H9 (cell line): ENCODE measurements at regions not wholly inside any gene's neighbourhood (a gene's known extent, or its start where the extent isn't known, plus 50 kb on each side); places are given as distances from the start of the nearest gene placed in this dataset.

ENCODE experiments used
- DNase-seq: peaks from one replicate; pipeline ENCODE4 v3.0.0-alpha.2; 2017
- H2AFZ ChIP-seq: one replicate; pipeline ENCODE4 v1.6.1; 2013; ENCODE audit warnings: mild to moderate bottlenecking, low read length, control low read depth, moderate library complexity
- H2AK5ac ChIP-seq: 2 replicates; pipeline ENCODE4 v1.6.1; 2013; ENCODE audit warnings: low read length, control low read depth, mixed read lengths; ENCODE audit not compliant: insufficient read length
- H2BK120ac ChIP-seq: one replicate; pipeline ENCODE4 v1.6.1; 2013; ENCODE audit warnings: low read depth, mild to moderate bottlenecking, low read length, control low read depth, inconsistent platforms; ENCODE audit not compliant: poor library complexity, severe bottlenecking
- H2BK12ac ChIP-seq: 2 replicates; pipeline ENCODE4 v1.6.1; 2013; ENCODE audit warnings: low read length, control low read depth, mixed read lengths, low read depth; ENCODE audit not compliant: insufficient read length
- H2BK15ac ChIP-seq: 2 replicates; pipeline ENCODE4 v1.6.1; 2013; ENCODE audit warnings: low read depth, low read length, control low read depth
- H2BK20ac ChIP-seq: one replicate; pipeline ENCODE4 v1.6.1; 2013; ENCODE audit warnings: low read depth, mild to moderate bottlenecking, low read length, control low read depth, inconsistent platforms; ENCODE audit not compliant: poor library complexity, severe bottlenecking
- H2BK5ac ChIP-seq: 2 replicates; pipeline ENCODE4 v1.6.1; 2013; ENCODE audit warnings: low read length, control low read depth, mixed read lengths; ENCODE audit not compliant: insufficient read length
- H3K14ac ChIP-seq: 2 replicates; pipeline ENCODE4 v1.6.1; 2013; ENCODE audit warnings: low read length, control low read depth; ENCODE audit not compliant: insufficient read depth
- H3K18ac ChIP-seq: 2 replicates; pipeline ENCODE4 v1.6.1; 2013; ENCODE audit warnings: low read depth, mild to moderate bottlenecking, mixed read lengths, low read length, control low read depth; ENCODE audit not compliant: insufficient read length
- H3K23ac ChIP-seq: 2 replicates; pipeline ENCODE4 v1.6.1; 2013; ENCODE audit warnings: low read length, control low read depth, mixed read lengths, low read depth; ENCODE audit not compliant: insufficient read length
- H3K23me2 ChIP-seq: 2 replicates; pipeline ENCODE4 v1.6.1; 2013; ENCODE audit warnings: low read depth, mild to moderate bottlenecking, mixed read lengths, low read length, control low read depth; ENCODE audit not compliant: insufficient read length, poor library complexity, severe bottlenecking
- H3K27ac ChIP-seq: 2 replicates; pipeline ENCODE4 v1.5.1; 2013; ENCODE audit warnings: low read length, control low read depth, mixed read lengths, low read depth; ENCODE audit not compliant: insufficient read length
- H3K27me3 ChIP-seq: 2 replicates; pipeline ENCODE4 v1.6.1; 2013; ENCODE audit warnings: low read length, control low read depth, inconsistent platforms; ENCODE audit not compliant: insufficient read depth
- H3K4ac ChIP-seq: 2 replicates; pipeline ENCODE4 v1.6.1; 2013; ENCODE audit warnings: low read depth, mild to moderate bottlenecking, control low read depth, inconsistent platforms, low read length, moderate library complexity
- H3K4me1 ChIP-seq: 2 replicates; pipeline ENCODE4 v1.6.1; 2013; ENCODE audit warnings: low read length, control low read depth, inconsistent platforms; ENCODE audit not compliant: insufficient read depth
- H3K4me2 ChIP-seq: 2 replicates; pipeline ENCODE4 v1.6.1; 2013; ENCODE audit warnings: low read length, control low read depth, mixed read lengths; ENCODE audit not compliant: insufficient read length, insufficient read depth
- H3K56ac ChIP-seq: 2 replicates; pipeline ENCODE4 v1.6.1; 2013; ENCODE audit warnings: low read depth, mild to moderate bottlenecking, mixed read lengths, low read length, control low read depth; ENCODE audit not compliant: insufficient read length
- H3K79me1 ChIP-seq: 2 replicates; pipeline ENCODE4 v1.6.1; 2013; ENCODE audit warnings: low read depth, mild to moderate bottlenecking, moderate library complexity, low read length, control low read depth, inconsistent platforms; ENCODE audit not compliant: insufficient read depth, poor library complexity, severe bottlenecking
- H3K79me2 ChIP-seq: 2 replicates; pipeline ENCODE4 v1.6.1; 2013; ENCODE audit warnings: low read length, control low read depth, inconsistent platforms; ENCODE audit not compliant: insufficient read depth
- H3K9ac ChIP-seq: 2 replicates; pipeline ENCODE4 v1.6.1; 2013; ENCODE audit warnings: low read length, control low read depth, mixed read lengths; ENCODE audit not compliant: insufficient read length; ENCODE audit errors: extremely low read depth
- H3K9me3 ChIP-seq: one replicate; pipeline ENCODE4 v1.6.1; 2013; ENCODE audit warnings: low read depth, low read length, inconsistent platforms; ENCODE audit not compliant: control insufficient read depth
- H3T11ph ChIP-seq: one replicate; pipeline ENCODE4 v1.6.1; 2013; ENCODE audit warnings: mild to moderate bottlenecking, low read length, control low read depth, inconsistent platforms
- H4K20me1 ChIP-seq: one replicate; pipeline ENCODE4 v1.6.1; 2013; ENCODE audit not compliant: control insufficient read depth, insufficient read length, insufficient read depth
- H4K5ac ChIP-seq: 2 replicates; pipeline ENCODE4 v1.6.1; 2013; ENCODE audit warnings: low read depth, mild to moderate bottlenecking, mixed read lengths, low read length, control low read depth; ENCODE audit not compliant: insufficient read length
- H4K8ac ChIP-seq: replicated peaks from 2 replicates; pipeline ENCODE4 v1.6.1; 2013; ENCODE audit warnings: low read length, control low read depth, mixed read lengths, low read depth; ENCODE audit not compliant: insufficient read length
- H4K91ac ChIP-seq: 2 replicates; pipeline ENCODE4 v1.6.1; 2013; ENCODE audit warnings: low read depth, mild to moderate bottlenecking, moderate library complexity, mixed read lengths, low read length, control low read depth; ENCODE audit not compliant: insufficient read length
- H3K27ac Mint-ChIP-seq, 3 experiments: 2 replicates in 2 of 3; 3 replicates in 1 of 3; pipeline ENCODE4 v1.8.0; 2020 to 2021; ENCODE audit warnings: mixed read lengths in 3 of 3, mild to moderate bottlenecking in 1 of 3, moderate library complexity in 1 of 3
- H3K27me3 Mint-ChIP-seq: 2 replicates; pipeline ENCODE4 v1.8.0; 2021; ENCODE audit warnings: low read depth, mild to moderate bottlenecking, moderate library complexity, mixed read lengths
- H3K36me3 Mint-ChIP-seq, 3 experiments: 2 replicates in 2 of 3; 3 replicates in 1 of 3; pipeline ENCODE4 v1.8.0; 2020 to 2021; ENCODE audit warnings: low read depth in 3 of 3, mixed read lengths in 3 of 3; ENCODE audit not compliant: insufficient read depth in 1 of 3
- H3K4me1 Mint-ChIP-seq, 2 experiments: 2 replicates each; pipeline ENCODE4 v1.8.0; 2020; ENCODE audit warnings: mixed read lengths in 2 of 2
- H3K4me3 Mint-ChIP-seq, 2 experiments: 2 replicates in 1 of 2; 3 replicates in 1 of 2; pipeline ENCODE4 v1.8.0; 2020 to 2021; ENCODE audit warnings: mild to moderate bottlenecking in 2 of 2, mixed read lengths in 2 of 2, moderate library complexity in 1 of 2
- H3K9me3 Mint-ChIP-seq, 2 experiments: 2 replicates in 1 of 2; 3 replicates in 1 of 2; pipeline ENCODE4 v1.8.0; 2020; ENCODE audit warnings: mild to moderate bottlenecking in 2 of 2, mixed read lengths in 2 of 2, moderate library complexity in 1 of 2
- CTCF ChIP-seq: fragments of 200-600 bp; sonication (generic); conservative IDR thresholded peaks from 3 replicates; pipeline ENCODE4 v1.8.0; 2021; ENCODE audit warnings: antibody characterized with exemption, mild to moderate bottlenecking
- WGBS: extraction: QIAGEN DNeasy Blood & Tissue Kit; methylation state at CpG from one replicate; pipeline ENCODE4 v1.1.7; 2013; ENCODE audit warnings: missing lambda C conversion rate, low lambda C conversion rate, mixed read lengths; ENCODE audit not compliant: insufficient read length; ENCODE audit errors: extremely low coverage; 5-methylcytosine and 5-hydroxymethylcytosine counted together

- peaks cover 2 to 5% of the 10 kb centered on the region in 2 experiments; a peak in 3 of 4 replicates for H3K4me1 Mint-ChIP-seq
- no peak for TF ChIP-seq CTCF
- Histone ChIP-seq H2AK5ac (no peak overlapping the region), H3K79me1 (no peaks in the 10 kb centered on the region), H3K9me3 (no peaks in the 10 kb centered on the region), H2BK5ac (no peak overlapping the region), H2BK120ac (no peak overlapping the region), H3K4me1 (no peaks in the 10 kb centered on the region), H3K4me2 (no peak overlapping the region), H3K14ac (no peak overlapping the region), H4K91ac (no peak overlapping the region), H4K8ac (no peak overlapping the region), H3K27ac (no peak overlapping the region), H3K79me2 (no peaks in the 10 kb centered on the region), H2BK12ac (no peak overlapping the region), H3T11ph (no peak overlapping the region), H3K18ac (no peak overlapping the region), H4K5ac (no peak overlapping the region), H3K56ac (no peak overlapping the region), H3K4ac (no peak overlapping the region), H3K23me2 (no peaks in the 10 kb centered on the region), H3K9ac (no peak overlapping the region), H2BK15ac (no peak overlapping the region), H3K27me3 (no peaks in the 10 kb centered on the region), H2AFZ (no peak overlapping the region), H4K20me1 (no peaks in the 10 kb centered on the region), H2BK20ac (no peak overlapping the region), H3K23ac (no peak overlapping the region)
- no peak overlapping the region for H3K27ac Mint-ChIP-seq
- no peaks in the 10 kb centered on the region for H3K9me3 Mint-ChIP-seq
- no peaks in the 10 kb centered on the region for H3K27me3 Mint-ChIP-seq
- no peak overlapping the region for H3K4me3 Mint-ChIP-seq
- no peak for DNase-seq
- no peaks in the 10 kb centered on the region for H3K36me3 Mint-ChIP-seq
- no CpG with 5 or more reads among the region's 7 CpGs for WGBS
Measured at GRCh38 chr10:14438576-14438975, 107.9 kb upstream of the FRMD4A start.
